Lung (tissue), 11 donors: ENCODE measurements at regions not wholly inside any gene's neighbourhood (a gene's known extent, or its start where the extent isn't known, plus 50 kb on each side); places are given as distances from the start of the nearest gene placed in this dataset.

ENCODE experiments used
- ATAC-seq: fragments of 200-7000 bp; cut with Tn5 transposase; one replicate; pipeline ENCODE4 v1.9.1; 2020; ENCODE audit warnings: moderate number of reproducible peaks; ENCODE audit not compliant: insufficient read depth, low FRiP score
- DNase-seq, 3 donors: peaks; one replicate each; pipeline ENCODE4 v3.0.0-alpha.2; 2013 to 2017
- H3K27ac ChIP-seq, 2 donors: one replicate each; pipeline ENCODE4 v1.5.1; 2013; ENCODE audit warnings: mild to moderate bottlenecking in 2 of 2, moderate library complexity in 2 of 2, control low read depth in 1 of 2, inconsistent platforms in 1 of 2, low read depth in 1 of 2, low read length in 1 of 2
- H3K27me3 ChIP-seq, 3 donors: one replicate each; pipeline ENCODE4 v1.5.1; 2013; ENCODE audit warnings: low read length in 2 of 3; ENCODE audit not compliant: control insufficient read depth in 3 of 3, insufficient read depth in 3 of 3
- H3K36me3 ChIP-seq, 4 donors: one replicate each; pipeline ENCODE4 v1.5.1; 2013; ENCODE audit warnings: low read length in 4 of 4, mild to moderate bottlenecking in 1 of 4, moderate library complexity in 1 of 4; ENCODE audit not compliant: control insufficient read depth in 4 of 4, insufficient read depth in 4 of 4
- H3K4me1 ChIP-seq, 5 donors: one replicate each; pipeline ENCODE4 v1.5.1; 2013; ENCODE audit warnings: low read length in 5 of 5, mild to moderate bottlenecking in 2 of 5, moderate library complexity in 1 of 5; ENCODE audit not compliant: control insufficient read depth in 5 of 5, insufficient read depth in 5 of 5
- H3K4me3 ChIP-seq: one replicate; pipeline ENCODE4 v1.5.1; 2013; ENCODE audit warnings: mild to moderate bottlenecking, control low read depth, moderate library complexity
- H3K9ac ChIP-seq, 2 donors: one replicate each; pipeline ENCODE4 v1.5.1; 2013; ENCODE audit warnings: low read length in 2 of 2, control low read depth in 1 of 2; ENCODE audit not compliant: insufficient read depth in 1 of 2
- H3K9me3 ChIP-seq, 4 donors: one replicate each; pipeline ENCODE4 v1.5.1; 2013; ENCODE audit warnings: low read length in 3 of 4, mild to moderate bottlenecking in 1 of 4, moderate library complexity in 1 of 4; ENCODE audit not compliant: control insufficient read depth in 4 of 4, insufficient read depth in 3 of 4
- CTCF ChIP-seq: IDR thresholded peaks from 2 replicates; pipeline ENCODE4 v1.5.1; 2012; ENCODE audit warnings: mild to moderate bottlenecking; ENCODE audit errors: control extremely low read depth, extremely low read depth
- WGBS, 2 donors: extraction: QIAGEN DNeasy Blood & Tissue Kit; methylation state at CpG; one replicate each; pipeline ENCODE4 v1.1.7; 2013; 5-methylcytosine and 5-hydroxymethylcytosine counted together
- donor health status: control.
- donor health status: control.
- donor health status: Bipolar disorder and iron deficiency.
- donor health status: healthy.
- donor health status: DM: yes; HTN: yes; CAD: no.

DNA sequence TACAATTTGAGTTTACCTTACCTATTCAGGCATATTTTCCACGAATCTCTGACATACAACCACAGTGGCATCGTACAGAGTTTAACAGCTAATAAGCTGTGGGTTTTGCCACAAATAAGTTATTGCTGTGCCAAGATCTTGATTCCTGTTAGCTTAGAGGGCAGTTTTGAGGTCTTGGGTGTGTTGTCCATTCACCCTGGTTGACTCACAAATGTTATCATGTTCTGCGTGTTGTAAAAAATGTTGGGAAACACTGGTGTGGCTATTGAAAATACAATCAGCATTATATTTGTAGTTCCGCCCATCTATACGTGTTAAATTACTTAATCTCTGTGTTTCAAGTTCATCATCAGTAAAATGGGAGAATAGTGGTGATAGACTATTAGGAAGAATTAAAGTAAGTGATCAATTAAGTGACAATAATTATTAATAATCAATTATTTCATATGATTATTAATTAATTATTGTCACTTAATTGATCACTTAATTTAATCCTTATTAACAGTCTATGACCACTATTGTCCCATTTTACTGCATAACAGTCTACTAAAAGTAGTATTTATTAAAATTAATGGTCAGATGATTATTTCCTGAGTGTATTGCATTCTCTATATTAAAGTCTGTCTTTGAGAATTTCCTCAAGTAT lies 96.3 kb downstream of the TMA16 start:
- DNase-seq (no peak), ATAC-seq (no peak)
- Histone ChIP-seq H3K36me3 (no peaks in the 10 kb centered on the region), H3K27ac (no peak overlapping the region), H3K4me1 (peaks cover 0 to 10% (median 0%) of the 10 kb centered on the region in 5 donors), H3K9me3 (no peaks in the 10 kb centered on the region), H3K4me3 (no peak overlapping the region), H3K9ac (no peak overlapping the region), H3K27me3 (no peaks in the 10 kb centered on the region)
- TF ChIP-seq CTCF = no peak
- WGBS, 2 donors = 68 to 74% methylated on average over 5 of the region's 5 CpGs

- Histone ChIP-seq H3K27me3 (no peaks in the 10 kb centered on the region), H3K4me1 (peaks cover 0 to 10% (median 0%) of the 10 kb centered on the region in 5 donors), H3K9me3 (no peaks in the 10 kb centered on the region), H3K4me3 (no peak overlapping the region), H3K36me3 (no peaks in the 10 kb centered on the region), H3K27ac (no peak overlapping the region), H3K9ac (no peak overlapping the region)
- ATAC-seq (no peak), DNase-seq (peak in 1 of 3 donors; percentile 21)
- WGBS, 2 donors = 27 to 59% methylated on average over 1 of the region's 1 CpG
- no peak for TF ChIP-seq CTCF
Measured at GRCh38 chr4:163591614-163592020, 97.1 kb downstream of the TMA16 start.

- H3K36me3 ChIP-seq = no peaks in the 10 kb centered on the region
- no peak for TF ChIP-seq CTCF
- H3K9ac ChIP-seq = no peak overlapping the region
- DNase-seq (peak in 1 of 3 donors; percentile 19), ATAC-seq (no peak)
- no peak overlapping the region for H3K4me3 ChIP-seq
- H3K4me1 ChIP-seq = peaks cover 0 to 10% (median 0%) of the 10 kb centered on the region in 5 donors
- H3K27me3 ChIP-seq = no peaks in the 10 kb centered on the region
- H3K27ac ChIP-seq = no peak overlapping the region
- no peaks in the 10 kb centered on the region for H3K9me3 ChIP-seq
- WGBS, 2 donors = 23 to 29% methylated on average over 2 of the region's 2 CpGs
Measured at GRCh38 chr4:163592212-163592611, 97.7 kb downstream of the TMA16 start.

DNA sequence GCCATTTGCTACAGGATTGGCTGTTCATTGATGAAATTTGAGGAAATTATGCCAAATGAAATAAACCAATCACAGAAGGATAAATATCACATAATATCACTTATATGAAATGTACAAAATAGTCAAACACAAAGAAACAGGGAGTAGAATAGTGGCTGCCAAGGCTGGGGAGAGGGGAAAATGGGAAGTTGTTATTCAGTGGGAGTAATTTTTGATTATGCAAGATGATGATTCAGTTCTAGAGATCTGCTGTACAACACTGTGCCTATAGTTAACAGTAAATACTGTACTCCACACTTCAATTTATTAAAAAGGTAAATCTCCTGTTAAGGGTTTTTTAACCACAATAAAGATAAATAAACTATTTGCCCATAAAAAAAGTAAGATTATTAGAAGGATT lies 101.1 kb downstream of the TMA16 start:
- H3K27ac ChIP-seq = no peak overlapping the region
- peaks cover 0 to 2% (median 0%) of the 10 kb centered on the region in 4 donors for H3K9me3 ChIP-seq
- H3K4me1 ChIP-seq = peaks cover 0 to 10% (median 0%) of the 10 kb centered on the region in 5 donors
- no peak for TF ChIP-seq CTCF
- no peaks in the 10 kb centered on the region for H3K36me3 ChIP-seq
- no peak overlapping the region for H3K9ac ChIP-seq
- H3K4me3 ChIP-seq = no peak overlapping the region
- no peak for DNase-seq
- H3K27me3 ChIP-seq = no peaks in the 10 kb centered on the region
- ATAC-seq = no peak
